ENCODE measurements at regions not wholly inside any gene's neighbourhood (a gene's known extent, or its start where the extent isn't known, plus 50 kb on each side); places are given as distances from the start of the nearest gene placed in this dataset.
"Not testable (repeated sequence)": the region's sequence is repeated elsewhere in the genome, so short reads cannot be mapped to it uniquely, and the experiment has no call there.

DNA sequence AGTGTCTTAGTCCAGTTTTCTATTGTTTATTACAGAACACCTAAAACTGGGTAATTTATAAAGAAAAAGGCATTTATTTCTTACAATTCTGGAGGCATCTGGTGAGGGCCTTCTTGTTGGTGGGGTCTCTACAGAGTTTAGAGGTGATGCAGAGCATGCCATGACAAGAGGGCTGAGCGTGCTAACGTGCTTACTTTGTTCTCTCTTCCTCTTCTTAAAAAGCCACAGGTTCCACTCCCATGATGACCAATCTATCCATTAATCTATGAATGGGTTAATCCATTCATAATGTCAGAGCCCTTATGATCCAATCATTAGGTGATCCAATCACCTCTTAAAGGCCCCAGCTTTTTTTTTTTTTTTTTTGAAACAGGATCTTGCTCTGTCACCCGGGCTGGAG, 291.5 kb upstream of the GALNTL6 start:
- DNase-seq: no peak

DNA sequence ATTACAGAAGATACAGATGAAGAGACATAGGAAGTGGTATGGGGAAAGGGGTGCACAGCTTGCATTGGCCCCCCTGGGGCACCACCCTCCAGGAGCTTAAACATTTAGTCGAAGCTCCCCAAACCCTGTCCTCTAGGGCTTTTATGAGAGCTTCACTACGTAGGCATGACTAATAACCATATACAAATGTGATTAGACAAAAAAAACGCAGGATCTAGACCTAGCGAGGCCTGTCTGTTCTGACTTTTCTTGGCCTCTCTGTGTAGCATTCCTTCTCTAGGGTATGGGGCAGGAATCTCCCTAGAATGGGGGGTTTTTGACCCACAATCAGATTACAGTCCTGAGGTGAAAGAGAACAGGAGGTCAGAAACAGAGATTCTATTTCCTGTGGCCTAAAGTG, 293.7 kb upstream of the GALNTL6 start:
- DNase-seq: no peak

DNA sequence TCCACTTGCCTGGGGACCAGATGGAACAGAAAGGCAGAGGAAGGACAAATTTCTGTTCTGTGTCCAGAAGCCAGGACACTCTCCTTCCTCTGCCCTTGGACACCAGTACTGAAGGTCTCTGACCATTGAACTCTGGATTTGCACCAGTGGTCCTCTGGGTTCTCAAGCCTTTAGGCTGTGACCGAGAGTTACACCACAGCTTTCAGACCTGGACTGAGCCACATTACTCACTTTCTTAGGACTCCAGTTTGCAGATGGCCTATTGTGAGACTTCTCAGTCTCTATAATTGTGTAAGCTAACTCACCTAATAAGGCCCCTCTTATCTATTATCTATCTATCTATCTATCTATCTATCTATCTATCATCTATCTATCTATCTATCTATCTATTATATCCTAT, 295.3 kb upstream of the GALNTL6 start:
- DNase-seq: no peak

DNA sequence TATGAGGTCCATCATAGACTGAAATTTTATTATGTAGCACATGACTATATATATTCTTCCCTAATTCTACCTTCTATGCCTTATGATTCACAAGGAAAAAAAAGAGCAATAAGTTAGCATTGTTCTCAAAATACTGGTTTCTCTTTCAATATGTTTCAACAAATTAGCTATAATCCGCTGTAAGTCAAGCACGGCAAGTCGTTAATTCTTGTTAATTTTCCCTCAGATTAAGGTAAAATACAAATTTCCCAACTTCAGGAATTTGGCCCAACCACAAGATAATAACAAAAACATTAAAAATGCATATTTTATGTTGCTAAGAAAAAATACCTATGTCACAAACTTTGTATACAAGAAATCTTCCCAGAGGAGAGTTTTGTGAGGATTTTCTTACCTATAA, 296.5 kb upstream of the GALNTL6 start:
- no peak for DNase-seq

GRCh38 chr4:171484681-171485080, 328.5 kb upstream of the GALNTL6 start:
- no peak for DNase-seq

DNA sequence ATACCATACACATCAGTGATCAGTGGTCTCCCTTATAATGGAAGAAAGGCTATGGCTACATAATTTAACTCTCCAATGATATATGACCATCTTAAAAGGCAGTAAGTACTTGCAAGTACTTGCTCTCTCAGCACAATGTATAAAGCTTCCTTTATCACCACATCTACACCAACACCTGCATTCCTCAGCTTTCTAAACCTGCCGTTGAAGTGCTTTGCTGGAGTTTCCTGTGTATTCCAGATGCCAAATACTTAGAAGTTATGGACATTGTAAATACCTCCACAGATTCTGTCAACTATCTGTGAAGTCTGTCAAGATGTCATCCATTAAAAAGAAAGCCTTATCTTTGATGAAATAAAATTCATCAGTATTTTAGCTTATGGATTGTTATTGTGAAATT, 335.0 kb upstream of the GALNTL6 start:
- no peak for DNase-seq

GRCh38 chr4:171475111-171475510, 338.1 kb upstream of the GALNTL6 start:
- not testable (repeated sequence) for DNase-seq

DNA sequence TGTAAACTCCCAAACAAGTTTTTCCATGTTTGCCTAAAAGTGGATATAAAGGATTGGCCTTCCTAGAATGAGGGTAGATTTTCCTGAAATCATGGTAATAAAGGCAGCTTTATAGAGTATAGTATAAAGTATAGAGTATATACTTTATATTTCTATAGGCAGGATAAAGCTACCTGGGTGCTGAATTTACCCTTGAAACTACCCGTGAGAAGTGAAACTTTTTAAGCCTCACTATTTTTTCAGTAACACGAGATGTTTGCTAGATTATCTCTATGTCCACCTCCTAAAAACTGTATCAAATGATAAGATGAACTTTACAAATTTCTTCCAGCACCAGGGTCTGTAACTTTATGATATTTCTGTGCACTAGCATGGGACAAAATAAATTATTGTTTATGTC, 340.0 kb upstream of the GALNTL6 start:
- DNase-seq: no peak

GRCh38 chr4:171472230-171472629, 341.0 kb upstream of the GALNTL6 start:
- DNase-seq: no peak

GRCh38 chr4:171464499-171464898, 348.7 kb upstream of the GALNTL6 start:
- DNase-seq: no peak

DNA sequence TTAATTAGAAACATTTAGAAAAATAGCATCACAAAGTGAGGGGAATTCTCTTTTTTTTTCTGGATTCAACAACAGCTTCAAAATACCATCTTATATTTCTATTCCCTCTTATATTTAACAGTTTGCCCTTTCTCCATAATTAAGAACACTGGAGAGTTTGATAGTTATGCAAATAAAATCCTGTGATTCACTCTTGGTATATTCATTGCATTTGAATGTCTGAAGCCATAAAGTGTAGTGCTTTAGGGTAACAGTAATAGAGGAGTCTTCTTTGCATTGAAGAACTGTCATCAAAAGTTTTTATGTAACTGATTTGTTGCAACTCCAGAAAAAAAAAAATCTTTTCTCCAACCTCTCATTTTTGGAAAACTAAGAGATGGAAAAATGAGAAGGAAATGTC, 352.0 kb upstream of the GALNTL6 start:
- DNase-seq: no peak

DNA sequence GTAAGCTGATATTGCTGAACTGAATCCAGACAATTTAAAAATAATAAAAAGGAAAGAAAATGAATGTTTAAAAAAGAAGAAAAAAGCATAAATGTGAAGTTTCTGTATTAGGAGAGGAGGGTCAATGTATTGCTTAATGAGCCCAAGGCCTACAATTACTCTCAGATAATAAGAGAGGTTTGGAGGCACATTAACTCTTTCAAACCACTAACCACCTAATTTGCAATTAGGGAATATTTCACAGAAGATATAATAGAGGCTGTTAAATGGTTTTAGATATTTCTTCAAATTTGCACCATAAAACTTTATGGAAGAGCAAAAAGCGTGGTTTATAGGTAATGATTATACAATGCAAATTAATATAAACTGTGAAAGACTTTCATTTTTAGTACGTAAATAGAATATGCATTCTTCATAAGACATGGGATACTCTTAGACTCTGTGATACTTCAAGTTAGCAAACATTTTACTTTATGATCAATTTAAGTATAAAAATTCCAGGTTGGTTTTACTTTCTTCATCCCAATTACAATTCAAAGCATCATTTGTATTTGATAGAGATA, 364.2 kb upstream of the GALNTL6 start:
- DNase-seq: no peak

- DNase-seq: no peak
Measured at GRCh38 chr4:171448358-171448757, 364.8 kb upstream of the GALNTL6 start.

GRCh38 chr4:171441300-171441941, 371.8 kb upstream of the GALNTL6 start:
- no peak for DNase-seq

DNA sequence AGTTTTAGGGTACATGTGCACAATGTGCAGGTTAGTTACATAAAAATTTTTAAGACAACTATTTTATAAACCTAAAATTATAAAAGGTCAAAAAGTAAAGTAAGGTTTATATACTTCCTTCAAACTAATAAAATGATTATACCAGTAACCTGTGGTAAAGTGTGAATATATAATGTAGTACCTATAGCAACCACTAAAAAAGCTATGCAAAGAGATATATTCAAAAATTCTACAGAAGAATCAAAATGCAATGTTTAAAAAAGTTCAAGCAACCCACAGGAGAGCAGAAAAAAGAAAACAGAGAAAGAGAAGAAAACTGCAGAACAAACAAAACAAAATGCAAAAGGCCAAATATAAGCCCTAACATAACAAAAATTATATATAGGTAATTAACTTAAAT, 379.5 kb upstream of the GALNTL6 start:
- no peak for DNase-seq

GRCh38 chr4:171432536-171432935, 380.7 kb upstream of the GALNTL6 start:
- DNase-seq: no peak

DNA sequence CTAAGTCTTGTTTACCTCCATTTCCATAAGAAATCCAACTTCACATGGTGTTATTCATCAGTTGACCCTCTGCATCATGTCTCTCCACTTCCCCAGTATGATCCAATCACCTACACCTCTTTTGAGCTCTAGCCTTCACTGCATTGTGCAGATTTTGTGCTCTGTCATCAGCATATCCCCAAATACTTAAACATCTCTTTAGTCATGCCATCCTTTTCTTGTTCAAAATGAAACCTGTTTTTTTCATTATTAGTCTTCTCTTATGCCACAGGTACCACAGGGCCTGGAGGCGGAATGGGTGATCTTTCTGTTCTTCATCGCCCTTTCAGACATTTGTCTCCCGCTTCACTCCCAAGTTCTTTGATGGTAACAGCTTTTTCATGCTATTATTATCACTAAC, 382.7 kb upstream of the GALNTL6 start:
- DNase-seq: no peak

DNA sequence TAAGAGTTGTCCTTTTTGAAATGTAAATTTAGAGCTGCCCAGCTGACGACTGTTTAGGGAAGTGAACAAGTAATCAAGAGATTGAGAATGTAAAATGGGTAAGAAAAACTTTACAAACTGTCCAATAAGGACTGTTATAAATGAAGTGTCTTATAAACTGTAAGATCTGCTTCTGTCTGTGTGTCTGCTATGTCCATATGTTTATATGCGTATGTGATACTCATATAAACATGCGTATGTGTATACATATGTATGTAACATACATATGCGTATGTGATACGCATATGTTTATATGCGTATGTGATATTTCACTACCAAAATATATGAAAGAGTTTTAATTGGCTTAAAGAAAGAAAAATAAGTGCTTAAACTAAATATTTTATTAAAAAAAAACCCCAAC, 416.0 kb upstream of the GALNTL6 start:
- no peak for DNase-seq

GRCh38 chr4:171390626-171391025, 422.6 kb upstream of the GALNTL6 start:
- no peak for DNase-seq

GRCh38 chr4:171378323-171378722, 434.9 kb upstream of the GALNTL6 start:
- no peak for DNase-seq

GRCh38 chr4:171376724-171377123, 436.5 kb upstream of the GALNTL6 start:
- DNase-seq: no peak

- DNase-seq: no peak
Measured at GRCh38 chr4:171353535-171353934, 459.7 kb upstream of the GALNTL6 start.

GRCh38 chr4:171348090-171348489, 465.1 kb upstream of the GALNTL6 start:
- no peak for DNase-seq

DNA sequence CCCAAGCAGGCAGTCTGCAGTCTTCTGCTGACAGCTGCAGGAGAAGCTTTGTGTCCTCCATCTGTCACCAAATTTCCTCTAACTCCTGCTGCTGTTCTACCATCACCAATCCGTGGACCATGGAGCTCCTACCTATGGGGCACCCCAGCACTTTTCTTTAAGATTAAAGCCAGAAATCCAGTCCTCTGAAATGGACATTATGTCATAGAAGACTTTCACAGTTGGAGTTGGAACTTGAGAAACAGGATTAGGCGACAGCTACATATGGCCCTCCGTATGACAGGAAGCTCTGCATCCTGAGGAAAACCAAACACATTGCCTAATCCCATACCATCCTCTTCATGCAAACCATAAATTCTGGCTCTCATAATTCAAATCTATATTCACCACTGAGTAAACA, 470.6 kb upstream of the GALNTL6 start:
- no peak for DNase-seq

GRCh38 chr4:171340258-171340657, 472.9 kb upstream of the GALNTL6 start:
- DNase-seq: no peak

All from NCI-H1930 (cell line).